GM21381 (cell line): ENCODE measurements at regions not wholly inside any gene's neighbourhood (a gene's known extent, or its start where the extent isn't known, plus 50 kb on each side); places are given as distances from the start of the nearest gene placed in this dataset.
A peak's percentile ranks its signal among the peaks of the same experiment; 100 is the strongest.

Experiments
- ATAC-seq: cut with Tn5 transposase; IDR thresholded peaks from one replicate; pipeline ENCODE4 v1.9.1; 2021; ENCODE audit warnings: mild to moderate bottlenecking, moderate library complexity; ENCODE audit not compliant: unreplicated experiment

GRCh38 chrX:40172401-40173142 lies 74.8 kb upstream of the BCOR start:
- ATAC-seq = no peak

- ATAC-seq = no peak
These were observed 74.0 kb upstream of the BCOR start for GRCh38 chrX:40171513-40172400.

- ATAC-seq = no peak
These were observed 73.2 kb upstream of the BCOR start for GRCh38 chrX:40170830-40171512.

GRCh38 chrX:40169193-40170101 lies 71.7 kb upstream of the BCOR start:
- ATAC-seq = peak; percentile 44

- no peak for ATAC-seq
These were observed 70.8 kb upstream of the BCOR start for GRCh38 chrX:40168480-40169011.

GRCh38 chrX:40167850-40168479 lies 70.2 kb upstream of the BCOR start:
- no peak for ATAC-seq

GRCh38 chrX:40167233-40167849 lies 69.6 kb upstream of the BCOR start:
- no peak for ATAC-seq

- ATAC-seq = no peak
These were observed 68.8 kb upstream of the BCOR start for GRCh38 chrX:40166582-40166981.

GRCh38 chrX:40165861-40166260 lies 68.1 kb upstream of the BCOR start:
- no peak for ATAC-seq

GRCh38 chrX:40165206-40165605 lies 67.4 kb upstream of the BCOR start:
- ATAC-seq = no peak

- no peak for ATAC-seq
These were observed 67.0 kb upstream of the BCOR start for GRCh38 chrX:40164751-40165150.

- ATAC-seq = no peak
These were observed 60.4 kb upstream of the BCOR start for GRCh38 chrX:40158036-40158706.

GRCh38 chrX:40157228-40158035 lies 59.7 kb upstream of the BCOR start:
- no peak for ATAC-seq

- ATAC-seq = no peak
These were observed 58.9 kb upstream of the BCOR start for GRCh38 chrX:40156470-40157227.

GRCh38 chrX:40155589-40156469 lies 58.1 kb upstream of the BCOR start:
- ATAC-seq = no peak

GRCh38 chrX:40154853-40155588 lies 57.3 kb upstream of the BCOR start:
- ATAC-seq = no peak
